GM23338 (cell line): ENCODE measurements at regions not wholly inside any gene's neighbourhood (a gene's known extent, or its start where the extent isn't known, plus 50 kb on each side); places are given as distances from the start of the nearest gene placed in this dataset.

Source experiments
- ATAC-seq: fragments of 200-7000 bp; cut with Tn5 transposase; 3 replicates; pipeline ENCODE4 v1.9.1; 2020
- DNase-seq: peaks from one replicate; pipeline ENCODE4 v3.0.0-alpha.2; 2015; ENCODE audit warnings: low spot score
- H2AFZ ChIP-seq: fragments of 200-600 bp; sonication (generic); 2 replicates; pipeline ENCODE4 v1.8.0; 2016; ENCODE audit warnings: antibody characterized with exemption, mild to moderate bottlenecking, moderate library complexity
- H3F3A ChIP-seq: fragments of 200-600 bp; sonication (generic); replicated peaks from 2 replicates; pipeline ENCODE4 v1.8.0; 2017; ENCODE audit warnings: antibody characterized with exemption, mixed run types, low read depth
- H3K27ac ChIP-seq: fragments of 200-600 bp; sonication (generic); 2 replicates; pipeline ENCODE4 v1.6.1; 2016; ENCODE audit warnings: low read depth
- H3K27me3 ChIP-seq: fragments of 200-600 bp; sonication (generic); 2 replicates; pipeline ENCODE4 v1.8.0; 2016; ENCODE audit warnings: mild to moderate bottlenecking, mixed run types, moderate library complexity; ENCODE audit not compliant: insufficient read depth
- H3K36me3 ChIP-seq: fragments of 200-600 bp; sonication (generic); 2 replicates; pipeline ENCODE4 v1.8.0; 2016; ENCODE audit warnings: mild to moderate bottlenecking; ENCODE audit not compliant: insufficient read depth
- H3K4me1 ChIP-seq: fragments of 200-600 bp; sonication (generic); 2 replicates; pipeline ENCODE4 v1.8.0; 2016; ENCODE audit warnings: mild to moderate bottlenecking, moderate library complexity; ENCODE audit not compliant: insufficient read depth
- H3K4me2 ChIP-seq: fragments of 200-600 bp; sonication (generic); 2 replicates; pipeline ENCODE4 v1.7.1; 2017; ENCODE audit warnings: mixed run types
- H3K4me3 ChIP-seq: fragments of 200-600 bp; sonication (generic); 2 replicates; pipeline ENCODE4 v1.6.1; 2016; ENCODE audit warnings: mixed run types
- H3K79me2 ChIP-seq: fragments of 200-600 bp; sonication (generic); replicated peaks from 2 replicates; pipeline ENCODE4 v1.8.0; 2017; ENCODE audit warnings: mild to moderate bottlenecking; ENCODE audit not compliant: insufficient read depth
- H3K9me2 ChIP-seq: fragments of 200-600 bp; sonication (generic); 2 replicates; pipeline ENCODE4 v1.8.0; 2017; ENCODE audit not compliant: insufficient read depth
- H4K20me1 ChIP-seq: fragments of 200-600 bp; sonication (generic); replicated peaks from 2 replicates; pipeline ENCODE4 v1.8.0; 2017; ENCODE audit warnings: mild to moderate bottlenecking; ENCODE audit not compliant: insufficient read depth
- H3K27ac Mint-ChIP-seq: 2 replicates; pipeline ENCODE4 v1.8.0; 2020; ENCODE audit warnings: inconsistent platforms, mild to moderate bottlenecking, moderate library complexity, mixed read lengths
- H3K27me3 Mint-ChIP-seq: 3 replicates; pipeline ENCODE4 v1.8.0; 2022; ENCODE audit warnings: low read depth, mild to moderate bottlenecking, moderate library complexity, mixed read lengths, inconsistent platforms; ENCODE audit not compliant: insufficient read depth, poor library complexity
- H3K36me3 Mint-ChIP-seq: 3 replicates; pipeline ENCODE4 v1.8.0; 2021; ENCODE audit warnings: low read depth, mild to moderate bottlenecking, inconsistent platforms, moderate library complexity, mixed read lengths
- H3K4me1 Mint-ChIP-seq: 3 replicates; pipeline ENCODE4 v1.8.0; 2020; ENCODE audit warnings: mild to moderate bottlenecking, inconsistent platforms, mixed read lengths
- H3K4me3 Mint-ChIP-seq: 3 replicates; pipeline ENCODE4 v1.8.0; 2021; ENCODE audit warnings: moderate library complexity, mild to moderate bottlenecking, inconsistent platforms, mixed read lengths
- H3K9me3 Mint-ChIP-seq: 3 replicates; pipeline ENCODE4 v1.8.0; 2020; ENCODE audit warnings: moderate library complexity, mild to moderate bottlenecking, inconsistent platforms, mixed read lengths
- CREB1 ChIP-seq: fragments of 250-450 bp; sonication (Bioruptor Pico); IDR thresholded peaks from 2 replicates; pipeline ENCODE4 v1.5.0; 2020; ENCODE audit warnings: low read depth, mild to moderate bottlenecking, moderate library complexity
- ETS1 ChIP-seq: IDR thresholded peaks from 2 replicates; pipeline ENCODE4 v1.6.1; 2016; ENCODE audit warnings: antibody characterized with exemption
- EZH2phosphoT487 ChIP-seq: fragments of 200-600 bp; sonication (generic); IDR thresholded peaks from one replicate; pipeline ENCODE4 v1.8.1; 2018; ENCODE audit warnings: antibody characterized with exemption; ENCODE audit not compliant: unreplicated experiment
- JUNB ChIP-seq: IDR thresholded peaks from one replicate; pipeline ENCODE4 v1.6.1; 2016; ENCODE audit warnings: antibody characterized with exemption; ENCODE audit not compliant: unreplicated experiment
- POLR2AphosphoS5 ChIP-seq: IDR thresholded peaks from 2 replicates; pipeline ENCODE4 v1.6.1; 2016; ENCODE audit warnings: antibody characterized with exemption, low read depth
- REST ChIP-seq: IDR thresholded peaks from one replicate; pipeline ENCODE4 v1.6.1; 2018; ENCODE audit warnings: antibody characterized with exemption; ENCODE audit not compliant: unreplicated experiment
- ZNF331 ChIP-seq: fragments of 250-450 bp; sonication (Bioruptor Pico); IDR thresholded peaks from 2 replicates; pipeline ENCODE4 v1.5.0; 2020; ENCODE audit warnings: low read depth, mild to moderate bottlenecking, moderate library complexity
- ZNF462 ChIP-seq: fragments of 250-450 bp; sonication (Bioruptor Pico); IDR thresholded peaks from 2 replicates; pipeline ENCODE4 v1.5.0; 2020; ENCODE audit warnings: mild to moderate bottlenecking, moderate library complexity

GRCh38 chr3:14042680-14043079, 82.0 kb downstream of the CHCHD4 start (continued):
- TF ChIP-seq REST: no peak
- TF ChIP-seq POLR2AphosphoS5: no peak

- H3K27ac Mint-ChIP-seq: no peak overlapping the region
- Histone ChIP-seq H3F3A (no peaks in the 10 kb centered on the region), H3K4me1 (no peaks in the 10 kb centered on the region), H3K4me2 (no peak overlapping the region), H3K9me2 (peaks cover 10% of the 10 kb centered on the region; the same call in 1 of the 2 replicates), H3K4me3 (no peak overlapping the region), H3K79me2 (no peaks in the 10 kb centered on the region), H3K27me3 (no peaks in the 10 kb centered on the region), H3K27ac (no peak overlapping the region), H2AFZ (no peak overlapping the region), H3K36me3 (no peaks in the 10 kb centered on the region), H4K20me1 (no peaks in the 10 kb centered on the region)
- peaks cover 16% of the 10 kb centered on the region for H3K36me3 Mint-ChIP-seq
- no peak for DNase-seq
- H3K27me3 Mint-ChIP-seq: no peaks in the 10 kb centered on the region
- H3K9me3 Mint-ChIP-seq: peaks cover 38% of the 10 kb centered on the region
- H3K4me3 Mint-ChIP-seq: no peak overlapping the region
- TF ChIP-seq EZH2phosphoT487: no peak
- TF ChIP-seq POLR2AphosphoS5: no peak
- TF ChIP-seq JUNB: no peak
- no peak for TF ChIP-seq ZNF331
- no peak for TF ChIP-seq ETS1
- TF ChIP-seq ZNF462 (CRISPR knock-in tag): no peak
- no peak for TF ChIP-seq CREB1 (CRISPR knock-in tag)
- no peak for ATAC-seq
- H3K4me1 Mint-ChIP-seq: no peaks in the 10 kb centered on the region
Observed at GRCh38 chr3:14039149-14039548, 85.5 kb downstream of the CHCHD4 start.
